ENCODE measurements at regions not wholly inside any gene's neighbourhood (a gene's known extent, or its start where the extent isn't known, plus 50 kb on each side); places are given as distances from the start of the nearest gene placed in this dataset.
A peak's percentile ranks its signal among the peaks of the same experiment; 100 is the strongest.

- Histone ChIP-seq H3K27me3 (replicated peaks; ENCODE audit: control insufficient read depth, insufficient read depth, low read length) (no peaks in the 10 kb centered on the region), H3K4me3 (replicated peaks; ENCODE audit: low read depth, low read length) (no peak overlapping the region), H3K36me3 (ENCODE audit: control insufficient read depth, insufficient read depth, low read length) (no peaks in the 10 kb centered on the region)
- DNase-seq (ENCODE audit: extremely low read depth, insufficient read length) = peak; percentile 64
- no peak for TF ChIP-seq CTCF (IDR thresholded peaks at IDR 0.05; ENCODE audit: insufficient read depth, low read length, poor library complexity, severe bottlenecking)
These were observed 277.7 kb upstream of the TET2 start for GRCh38 chr4:104868958-104869357.

- no peak overlapping the region for H3K4me3 ChIP-seq (replicated peaks; ENCODE audit: low read depth, low read length)
- TF ChIP-seq CTCF (IDR thresholded peaks at IDR 0.05; ENCODE audit: insufficient read depth, low read length, poor library complexity, severe bottlenecking) = no peak
- no peak for DNase-seq (ENCODE audit: extremely low read depth, insufficient read length)
These were observed 276.8 kb upstream of the TET2 start for GRCh38 chr4:104869831-104870230.

GRCh38 chr4:104870495-104871233 is 276.0 kb upstream of the TET2 start:
- Histone ChIP-seq H3K36me3 (ENCODE audit: control insufficient read depth, insufficient read depth, low read length) (no peaks in the 10 kb centered on the region), H3K27me3 (replicated peaks; ENCODE audit: control insufficient read depth, insufficient read depth, low read length) (no peaks in the 10 kb centered on the region), H3K4me3 (replicated peaks; ENCODE audit: low read depth, low read length) (peak overlapping the region; percentile 23; the same call in 1 of the 2 replicates)
- no peak for TF ChIP-seq CTCF (IDR thresholded peaks at IDR 0.05; ENCODE audit: insufficient read depth, low read length, poor library complexity, severe bottlenecking)
- peak; percentile 41 for DNase-seq (ENCODE audit: extremely low read depth, insufficient read length)

More at GRCh38 chr4:104869831-104870230, 276.8 kb upstream of the TET2 start:
- H3K27me3 ChIP-seq (replicated peaks; ENCODE audit: control insufficient read depth, insufficient read depth, low read length) = no peaks in the 10 kb centered on the region
- no peaks in the 10 kb centered on the region for H3K36me3 ChIP-seq (ENCODE audit: control insufficient read depth, insufficient read depth, low read length)

GRCh38 chr4:104878936-104879335 is 267.7 kb upstream of the TET2 start:
- Histone ChIP-seq H3K27me3 (replicated peaks; ENCODE audit: control insufficient read depth, insufficient read depth, low read length) (no peaks in the 10 kb centered on the region), H3K36me3 (ENCODE audit: control insufficient read depth, insufficient read depth, low read length) (no peaks in the 10 kb centered on the region), H3K4me3 (replicated peaks; ENCODE audit: low read depth, low read length) (no peak overlapping the region)
- no peak for DNase-seq (ENCODE audit: extremely low read depth, insufficient read length)
- TF ChIP-seq CTCF (IDR thresholded peaks at IDR 0.05; ENCODE audit: insufficient read depth, low read length, poor library complexity, severe bottlenecking) = no peak

- H3K4me3 ChIP-seq (replicated peaks; ENCODE audit: low read depth, low read length) = no peak overlapping the region
- no peaks in the 10 kb centered on the region for H3K27me3 ChIP-seq (replicated peaks; ENCODE audit: control insufficient read depth, insufficient read depth, low read length)
- TF ChIP-seq CTCF (IDR thresholded peaks at IDR 0.05; ENCODE audit: insufficient read depth, low read length, poor library complexity, severe bottlenecking) = no peak
- no peaks in the 10 kb centered on the region for H3K36me3 ChIP-seq (ENCODE audit: control insufficient read depth, insufficient read depth, low read length)
- peak; percentile 15 for DNase-seq (ENCODE audit: extremely low read depth, insufficient read length)
These were observed 267.3 kb upstream of the TET2 start for GRCh38 chr4:104879367-104879766.

Measured in GM06990 (cell line).